Endothelial cell (in vitro differentiated cells): ENCODE measurements at regions not wholly inside any gene's neighbourhood (a gene's known extent, or its start where the extent isn't known, plus 50 kb on each side); places are given as distances from the start of the nearest gene placed in this dataset.
A peak's percentile ranks its signal among the peaks of the same experiment; 100 is the strongest.

Experiments
- DNase-seq: peaks from one replicate; pipeline ENCODE4 v3.0.0; 2021; ENCODE audit warnings: low spot score
- H3K27ac Mint-ChIP-seq: one replicate; pipeline ENCODE4 v1.8.0; 2021; ENCODE audit warnings: mixed read lengths, inconsistent platforms; ENCODE audit not compliant: unreplicated experiment
- H3K27me3 Mint-ChIP-seq: one replicate; pipeline ENCODE4 v1.8.0; 2021; ENCODE audit warnings: mild to moderate bottlenecking, moderate library complexity, mixed read lengths, inconsistent platforms; ENCODE audit not compliant: unreplicated experiment
- H3K36me3 Mint-ChIP-seq: one replicate; pipeline ENCODE4 v1.8.0; 2021; ENCODE audit warnings: mild to moderate bottlenecking, low read depth, mixed read lengths, inconsistent platforms; ENCODE audit not compliant: unreplicated experiment
- H3K4me1 Mint-ChIP-seq: one replicate; pipeline ENCODE4 v1.8.0; 2021; ENCODE audit warnings: mild to moderate bottlenecking, mixed read lengths, inconsistent platforms; ENCODE audit not compliant: unreplicated experiment
- H3K4me3 Mint-ChIP-seq: one replicate; pipeline ENCODE4 v1.8.0; 2021; ENCODE audit warnings: mild to moderate bottlenecking, mixed read lengths, inconsistent platforms; ENCODE audit not compliant: unreplicated experiment
- H3K9me3 Mint-ChIP-seq: one replicate; pipeline ENCODE4 v1.8.0; 2021; ENCODE audit warnings: mixed read lengths, inconsistent platforms; ENCODE audit not compliant: unreplicated experiment
- CTCF ChIP-seq: fragments of 200-600 bp; sonication (generic); IDR thresholded peaks from one replicate; pipeline ENCODE4 v1.5.0; 2021; ENCODE audit warnings: antibody characterized with exemption; ENCODE audit not compliant: unreplicated experiment

- peak overlapping the region; percentile 63 for H3K4me3 Mint-ChIP-seq
- H3K27me3 Mint-ChIP-seq = peaks cover 6% of the 10 kb centered on the region
- no peaks in the 10 kb centered on the region for H3K9me3 Mint-ChIP-seq
Measured at GRCh38 chr2:224158831-224159230, 119.7 kb upstream of the SERPINE2 start.

GRCh38 chr2:224158061-224158460, 119.0 kb upstream of the SERPINE2 start:
- TF ChIP-seq CTCF = no peak
- H3K27ac Mint-ChIP-seq = no peak overlapping the region
- no peaks in the 10 kb centered on the region for H3K9me3 Mint-ChIP-seq
- no peak for DNase-seq
- peaks cover 10% of the 10 kb centered on the region for H3K4me1 Mint-ChIP-seq
- H3K27me3 Mint-ChIP-seq = peaks cover 6% of the 10 kb centered on the region
- no peak overlapping the region for H3K4me3 Mint-ChIP-seq
- H3K36me3 Mint-ChIP-seq = no peaks in the 10 kb centered on the region

More at GRCh38 chr2:224158831-224159230, 119.7 kb upstream of the SERPINE2 start:
- no peak for TF ChIP-seq CTCF
- Mint-ChIP-seq H3K4me1 (peaks cover 10% of the 10 kb centered on the region), H3K27ac (no peak overlapping the region), H3K36me3 (no peaks in the 10 kb centered on the region)
- no peak for DNase-seq

GRCh38 chr2:224157655-224158054, 118.6 kb upstream of the SERPINE2 start:
- DNase-seq = no peak
- H3K9me3 Mint-ChIP-seq = no peaks in the 10 kb centered on the region
- no peak for TF ChIP-seq CTCF
- no peak overlapping the region for H3K27ac Mint-ChIP-seq
- peaks cover 10% of the 10 kb centered on the region for H3K4me1 Mint-ChIP-seq
- H3K36me3 Mint-ChIP-seq = no peaks in the 10 kb centered on the region
- H3K4me3 Mint-ChIP-seq = no peak overlapping the region
- H3K27me3 Mint-ChIP-seq = peaks cover 6% of the 10 kb centered on the region

GRCh38 chr2:224156436-224156835, 117.3 kb upstream of the SERPINE2 start:
- no peak for DNase-seq
- no peak for TF ChIP-seq CTCF
- no peak overlapping the region for H3K27ac Mint-ChIP-seq
- H3K36me3 Mint-ChIP-seq = no peaks in the 10 kb centered on the region
- H3K9me3 Mint-ChIP-seq = no peaks in the 10 kb centered on the region
- peaks cover 10% of the 10 kb centered on the region for H3K4me1 Mint-ChIP-seq
- peaks cover 6% of the 10 kb centered on the region for H3K27me3 Mint-ChIP-seq
- H3K4me3 Mint-ChIP-seq = no peak overlapping the region

- Mint-ChIP-seq H3K9me3 (no peaks in the 10 kb centered on the region), H3K27ac (no peak overlapping the region), H3K4me3 (no peak overlapping the region), H3K36me3 (no peaks in the 10 kb centered on the region), H3K27me3 (peaks cover 5% of the 10 kb centered on the region), H3K4me1 (peaks cover 10% of the 10 kb centered on the region)
- no peak for TF ChIP-seq CTCF
- no peak for DNase-seq
Measured at GRCh38 chr2:224155896-224156295, 116.8 kb upstream of the SERPINE2 start.
